H1 (cell line): ENCODE measurements at regions not wholly inside any gene's neighbourhood (a gene's known extent, or its start where the extent isn't known, plus 50 kb on each side); places are given as distances from the start of the nearest gene placed in this dataset.

Experiments
- ATF2 ChIP-seq: IDR thresholded peaks from 2 replicates; pipeline ENCODE4 v1.6.1; 2012; ENCODE audit warnings: low read length, inconsistent platforms
- CHD7 ChIP-seq: fragments of 300-600 bp; sonication (generic); IDR thresholded peaks from 2 replicates; pipeline ENCODE4 v1.7.1; 2012; ENCODE audit warnings: low read length, moderate library complexity, mild to moderate bottlenecking, inconsistent platforms; ENCODE audit not compliant: insufficient replicate concordance
- TBP ChIP-seq: IDR thresholded peaks from 2 replicates; pipeline ENCODE4 v1.6.1; 2011; ENCODE audit warnings: low read depth, low read length, improper control_type of control experiment

- TF ChIP-seq CHD7 (peak; percentile 23), TBP (no peak), ATF2 (no peak)
Observed at GRCh38 chr6:74199215-74199915, 503.4 kb downstream of the CD109 start (continued).
